GM19240 (cell line): ENCODE measurements at regions not wholly inside any gene's neighbourhood (a gene's known extent, or its start where the extent isn't known, plus 50 kb on each side); places are given as distances from the start of the nearest gene placed in this dataset.

ENCODE experiments used
- DNase-seq: peaks from one replicate; pipeline ENCODE4 v3.0.0; 2011; ENCODE audit warnings: low spot score; ENCODE audit not compliant: insufficient read length

DNA sequence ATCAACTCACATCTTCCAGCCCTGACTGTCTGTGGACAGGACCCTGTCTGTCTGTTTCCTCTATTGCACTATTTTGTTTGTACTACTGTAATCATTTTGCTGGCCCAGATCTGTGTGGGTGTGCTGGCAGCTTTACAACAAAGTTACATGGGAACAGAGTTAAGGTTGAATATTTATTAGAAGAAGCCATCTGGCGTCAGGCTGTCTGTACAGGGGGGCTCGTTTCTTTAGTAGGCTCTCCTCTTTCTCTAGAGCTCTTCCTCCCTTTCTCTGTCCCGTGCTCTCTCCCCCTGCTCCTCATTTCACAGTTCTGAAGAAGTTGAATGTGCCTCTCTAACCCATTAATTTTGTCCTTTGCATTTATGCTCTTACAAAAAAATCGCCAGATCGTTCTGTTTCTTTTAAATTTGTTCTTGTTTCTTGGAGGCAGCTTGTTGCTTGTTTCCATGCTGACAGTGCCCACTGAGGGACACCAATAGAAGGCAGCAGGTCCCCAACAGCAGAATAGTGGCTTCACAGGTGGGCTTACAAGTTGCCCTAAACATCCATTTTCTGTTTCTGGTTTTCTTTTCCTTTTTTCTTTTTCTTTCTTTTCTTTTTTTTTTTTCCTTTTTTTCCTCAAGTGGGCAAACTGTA lies 315.2 kb upstream of the ZEB2 start:
- no peak for DNase-seq

DNA sequence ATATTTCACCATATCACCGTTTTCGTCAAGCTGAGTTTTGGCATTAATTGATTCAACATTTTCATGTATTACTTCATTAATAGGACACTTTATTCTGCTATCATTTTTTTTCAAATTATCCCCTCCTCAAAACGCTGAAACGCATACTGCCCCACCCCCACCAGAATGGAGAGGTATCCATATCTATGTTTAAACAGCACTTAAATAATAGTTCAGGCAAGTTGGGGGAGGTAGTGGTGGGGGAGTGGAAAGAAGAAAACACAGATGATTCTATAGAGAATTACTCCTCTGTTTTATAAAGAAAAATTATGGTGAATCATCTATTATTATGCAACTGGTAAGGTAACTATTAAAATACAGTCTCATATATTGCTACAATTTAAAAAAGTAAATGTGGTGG lies 314.4 kb upstream of the ZEB2 start:
- no peak for DNase-seq

DNA sequence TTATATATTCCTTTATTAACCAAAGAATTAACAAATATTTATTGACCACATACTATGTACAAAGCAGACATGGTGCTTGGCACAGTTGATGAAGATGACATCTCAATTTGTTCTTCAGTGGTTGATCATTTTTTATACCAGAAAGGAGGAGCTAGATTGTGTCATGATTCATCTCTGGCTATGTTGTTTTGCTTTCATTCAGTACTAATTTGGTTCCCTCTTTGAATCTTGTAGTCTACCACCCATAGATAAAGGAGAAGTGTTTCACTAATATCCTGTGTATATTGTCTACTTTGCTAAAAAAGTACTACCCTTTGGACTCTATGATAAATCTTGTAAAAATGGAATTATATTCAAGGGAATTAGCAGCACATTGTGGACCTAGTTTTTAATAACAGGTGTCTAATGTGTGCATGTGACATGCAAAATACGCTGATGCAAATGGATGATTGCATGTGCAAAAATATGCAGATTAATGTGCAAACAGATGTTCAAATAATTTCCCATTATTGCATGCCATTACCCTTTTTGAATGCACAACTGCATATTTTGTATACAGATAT lies 313.2 kb upstream of the ZEB2 start:
- DNase-seq: no peak

DNA sequence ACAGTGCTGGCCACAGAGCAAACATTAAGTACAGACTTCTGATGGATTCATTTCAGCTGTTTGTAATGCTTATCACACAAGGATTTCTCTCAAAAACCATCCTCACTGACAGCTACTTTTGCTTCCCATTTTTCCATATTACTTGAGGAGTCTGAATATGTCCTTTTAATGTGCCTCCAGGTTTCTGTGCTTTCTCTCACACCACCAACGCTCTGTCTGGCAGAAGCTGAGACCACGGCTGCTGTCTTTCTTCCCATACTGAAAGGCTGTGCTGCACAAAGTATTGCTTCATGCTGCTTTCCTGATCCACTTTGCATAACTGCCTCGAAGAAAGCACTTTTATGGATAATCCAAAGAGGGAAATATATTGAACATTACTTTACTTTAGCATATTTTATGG lies 312.1 kb upstream of the ZEB2 start:
- no peak for DNase-seq

DNA sequence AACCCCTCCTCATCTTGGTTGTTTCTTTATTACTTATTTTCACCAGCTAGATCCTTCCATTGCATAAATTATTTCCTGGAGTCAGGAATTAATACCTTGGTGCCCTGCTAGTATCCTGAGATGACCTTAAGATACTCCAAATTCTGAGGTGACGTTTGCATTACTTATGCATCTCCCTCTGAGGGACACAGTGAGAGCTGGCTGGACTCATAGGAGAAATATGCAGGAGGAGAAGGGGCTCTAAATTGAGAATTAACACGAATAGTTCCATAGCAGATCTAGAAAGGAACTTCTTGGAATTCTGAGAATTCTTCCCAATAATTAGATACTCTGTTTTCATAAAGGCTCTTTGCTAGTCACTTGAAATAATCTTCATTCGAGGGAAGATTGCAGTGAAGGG lies 310.6 kb upstream of the ZEB2 start:
- DNase-seq: no peak

DNA sequence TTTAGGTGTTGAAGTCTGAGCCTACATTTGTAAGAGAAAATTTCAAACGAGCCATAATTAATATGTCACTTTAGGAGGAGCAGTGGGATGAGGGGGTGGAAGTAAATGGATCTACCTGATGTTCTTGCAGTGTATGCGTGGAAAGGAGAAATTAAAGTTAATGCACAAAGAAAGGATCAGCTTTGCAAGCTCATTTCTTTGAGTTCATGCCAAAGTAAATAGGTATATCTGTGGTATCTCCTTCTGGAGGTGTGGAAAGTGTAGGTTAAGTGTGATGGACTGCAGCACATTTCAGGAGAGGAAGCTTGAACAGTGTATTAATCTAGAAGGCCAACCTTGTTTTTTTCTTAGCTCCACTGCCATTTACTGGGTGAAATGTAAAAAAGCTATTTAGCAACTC lies 307.5 kb upstream of the ZEB2 start:
- DNase-seq: no peak

DNA sequence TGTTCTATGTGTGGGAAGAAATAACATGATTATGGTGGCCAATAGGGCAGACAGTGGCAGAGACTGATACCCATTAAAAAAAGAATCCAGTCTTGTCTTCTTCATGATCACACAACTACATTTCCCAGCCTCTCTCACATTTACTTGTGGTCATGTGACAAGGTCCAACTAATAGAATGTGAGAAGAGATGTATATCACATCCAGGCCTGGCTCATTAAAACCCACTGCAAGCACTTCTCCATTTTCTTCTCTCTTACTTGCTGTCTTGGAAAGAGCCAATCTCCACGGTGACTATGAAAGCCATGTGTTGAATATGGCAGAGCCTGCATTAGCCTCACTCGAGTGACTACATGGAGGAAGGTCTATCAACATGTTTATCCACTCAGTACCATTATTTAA lies 306.2 kb upstream of the ZEB2 start:
- no peak for DNase-seq

DNA sequence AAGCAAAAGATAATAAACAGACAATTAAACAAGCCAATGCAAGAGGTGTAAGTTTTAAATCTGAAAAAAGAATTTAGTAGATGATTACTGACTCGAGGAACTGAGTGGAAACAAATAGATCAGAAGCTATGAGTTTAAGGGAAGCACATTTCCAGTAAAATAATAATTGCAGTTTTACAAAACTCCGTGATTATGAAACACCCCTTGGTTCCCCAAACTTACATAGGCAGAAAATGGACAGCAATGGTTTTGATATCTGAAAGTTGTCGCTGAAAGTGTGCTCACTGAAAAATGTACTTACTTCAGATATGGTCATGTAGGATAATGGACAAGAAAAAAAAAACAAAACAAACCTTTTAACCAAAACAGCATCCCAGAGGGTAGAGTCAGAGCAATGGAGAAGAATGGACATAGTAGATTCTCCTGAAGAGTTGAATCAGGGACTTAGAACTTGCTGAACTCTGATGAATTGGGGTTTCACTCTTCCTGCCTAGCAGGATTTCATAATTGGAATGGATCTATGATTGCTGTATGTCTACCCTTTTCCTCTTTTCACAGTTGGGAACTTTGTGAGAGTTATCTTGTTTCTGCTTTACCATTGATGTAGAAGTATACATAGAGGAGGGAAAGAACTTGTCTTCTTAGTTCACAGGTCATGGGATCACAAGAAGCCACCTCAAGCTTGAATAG lies 305.6 kb upstream of the ZEB2 start:
- DNase-seq: no peak

DNA sequence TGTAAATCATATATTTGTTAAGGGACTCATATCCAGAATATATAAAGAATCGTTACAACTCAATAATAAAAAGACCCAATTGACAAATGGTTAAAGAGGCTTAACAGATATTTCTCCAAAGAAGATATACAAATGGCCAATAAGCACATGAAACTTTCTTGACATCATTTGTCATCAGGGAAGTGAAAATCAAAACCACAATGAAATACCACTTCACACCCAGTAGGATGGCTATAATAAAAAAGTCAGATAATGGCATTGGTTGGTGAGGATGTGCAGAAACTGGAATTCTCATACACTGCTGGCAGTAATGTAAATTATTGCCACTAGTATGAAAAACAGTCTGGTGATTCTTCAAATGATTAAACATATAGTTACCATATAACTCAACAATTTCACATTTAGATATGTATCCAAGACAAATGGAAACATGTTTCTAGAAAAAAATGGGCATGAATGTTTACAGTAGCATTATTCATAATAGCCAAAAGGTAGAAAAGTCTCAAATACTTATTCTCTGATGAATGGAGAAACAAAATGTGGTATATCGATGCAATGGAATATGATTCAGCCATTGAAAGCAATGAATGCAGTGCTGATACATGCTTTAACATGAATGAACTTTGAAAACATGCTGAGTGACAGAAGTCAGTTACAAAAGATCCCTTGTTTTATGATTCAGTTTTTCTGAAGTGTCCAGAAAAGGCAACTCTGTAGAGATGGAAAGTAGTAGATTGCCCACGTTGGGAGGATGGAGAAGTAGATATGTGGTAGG lies 304.6 kb upstream of the ZEB2 start:
- no peak for DNase-seq

DNA sequence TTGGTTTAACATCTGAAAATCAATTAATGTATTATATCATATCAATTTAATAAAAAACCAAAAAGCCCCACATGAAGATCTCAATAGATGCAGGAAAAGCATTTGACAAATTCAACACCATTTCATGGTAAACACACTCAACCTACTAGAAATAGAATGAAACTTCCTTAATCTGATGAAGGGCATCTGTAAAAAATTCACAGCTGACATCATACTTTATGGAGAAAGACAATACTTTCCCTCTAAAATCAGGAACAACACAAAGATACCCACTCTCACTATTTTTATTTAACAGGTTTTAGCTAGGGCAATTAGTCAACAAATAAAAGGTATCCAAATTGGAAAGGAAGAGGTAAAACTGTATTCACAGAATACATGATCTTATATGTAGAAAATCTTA lies 303.0 kb upstream of the ZEB2 start:
- no peak for DNase-seq

DNA sequence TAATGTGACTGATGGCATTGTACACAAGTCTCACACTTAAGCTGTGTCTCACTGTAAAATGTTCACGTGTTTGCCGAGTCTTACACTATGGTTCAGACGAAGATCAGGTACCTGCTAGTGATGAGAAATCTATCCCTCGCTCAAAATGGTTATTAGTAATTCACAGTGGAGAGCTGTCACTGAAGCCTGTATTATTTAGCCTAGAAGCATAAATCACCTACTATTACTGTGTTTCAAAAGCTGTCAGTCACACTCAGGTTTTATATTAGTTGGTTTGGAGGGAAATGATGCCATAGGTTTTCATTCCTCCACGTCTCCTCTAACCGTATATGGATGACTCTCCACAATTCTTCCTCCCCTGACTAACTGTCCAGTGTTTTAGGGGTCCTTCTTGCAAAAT lies 292.4 kb upstream of the ZEB2 start:
- no peak for DNase-seq

DNA sequence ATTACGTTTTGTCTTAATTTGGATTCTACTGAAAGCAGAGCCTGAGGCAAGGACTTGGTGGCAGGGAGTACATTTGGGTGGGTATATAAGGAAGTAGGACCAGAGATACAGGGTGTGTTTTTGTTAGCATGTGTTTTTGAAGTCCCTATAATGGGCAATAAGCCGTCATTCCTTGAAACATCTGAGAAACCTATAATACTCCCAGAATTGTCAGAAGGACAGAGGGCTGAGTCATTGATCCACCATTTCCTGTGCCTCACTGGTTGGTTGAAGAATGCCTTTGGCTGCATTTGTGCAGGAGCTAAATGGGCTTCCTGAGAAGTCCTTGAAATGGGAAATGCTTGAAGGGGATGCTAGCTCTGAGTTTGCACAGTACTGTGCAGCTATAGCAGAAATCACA lies 281.8 kb upstream of the ZEB2 start:
- no peak for DNase-seq

DNA sequence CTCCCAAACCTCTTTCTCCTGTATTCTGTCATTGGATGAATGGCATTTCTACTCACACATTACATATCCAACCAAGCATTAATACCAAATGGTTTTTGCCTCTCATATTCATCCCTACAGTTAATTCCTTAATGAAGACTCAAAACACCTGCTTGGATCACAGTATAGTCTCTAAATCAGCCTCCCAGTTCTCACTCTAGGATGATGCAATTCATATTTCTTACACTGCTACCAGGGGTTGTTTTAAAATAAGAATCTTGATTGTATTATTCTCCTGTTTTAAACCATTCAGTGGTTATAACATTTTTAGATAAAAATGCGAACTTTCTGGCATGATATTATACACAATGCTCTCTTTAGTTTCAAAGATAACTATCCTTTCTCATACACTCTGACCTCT lies 281.4 kb upstream of the ZEB2 start:
- no peak for DNase-seq

DNA sequence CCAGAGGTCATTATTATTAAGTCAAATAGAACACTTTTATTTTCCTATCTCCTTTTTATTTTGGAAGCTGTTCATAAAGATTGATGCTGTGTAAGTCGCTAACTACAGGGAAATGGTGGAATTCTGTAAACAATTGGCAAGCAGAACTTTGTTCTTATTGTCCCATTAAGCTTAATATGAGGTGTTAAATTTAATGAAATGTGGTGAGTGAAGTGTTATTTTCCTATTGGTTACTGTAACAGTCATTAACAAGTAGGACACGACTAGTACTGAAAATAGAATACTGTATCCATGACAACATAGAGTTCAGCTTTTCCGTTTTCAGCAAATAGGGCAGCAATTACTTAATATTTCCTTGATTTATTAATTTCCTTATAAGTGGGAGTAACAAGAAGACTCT lies 279.1 kb upstream of the ZEB2 start:
- DNase-seq: no peak

DNA sequence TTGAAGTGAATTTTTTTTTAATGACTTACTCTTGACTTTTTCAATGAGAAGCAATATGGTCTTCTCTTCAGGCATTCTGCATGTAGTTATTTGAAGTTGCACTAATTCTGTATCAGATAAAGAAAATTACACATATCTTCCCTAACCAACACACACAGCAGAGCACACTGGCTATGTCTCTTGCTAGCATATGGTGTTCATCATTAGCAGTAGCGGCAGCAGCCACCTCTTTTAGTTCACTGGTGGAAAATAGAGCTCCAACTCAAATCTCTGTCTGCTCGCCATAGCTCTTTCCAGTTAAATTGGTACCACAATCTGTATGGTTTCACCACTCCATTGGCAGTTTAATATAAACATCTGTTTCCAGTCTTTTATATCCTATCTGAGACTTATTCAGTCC lies 278.1 kb upstream of the ZEB2 start:
- DNase-seq: no peak

DNA sequence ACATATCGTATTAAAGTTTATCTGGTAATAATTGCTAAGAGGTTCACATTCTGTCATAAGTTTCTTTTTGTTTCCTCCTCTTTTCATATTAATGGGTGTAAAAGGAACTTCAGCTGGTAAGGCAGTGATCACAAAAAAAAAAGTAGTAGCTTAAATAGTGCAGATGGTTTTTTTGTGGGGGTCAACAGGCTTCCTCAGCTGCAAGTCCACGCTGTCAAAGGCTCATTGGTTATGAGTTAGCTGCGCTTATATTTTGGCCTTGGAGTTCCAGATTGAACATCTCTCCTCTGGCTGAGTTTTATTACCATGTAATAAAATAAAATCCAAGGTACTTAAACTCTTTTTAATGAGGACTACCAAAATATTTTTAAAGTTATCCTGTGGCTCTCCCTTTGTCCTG lies 277.0 kb upstream of the ZEB2 start:
- DNase-seq: no peak

DNA sequence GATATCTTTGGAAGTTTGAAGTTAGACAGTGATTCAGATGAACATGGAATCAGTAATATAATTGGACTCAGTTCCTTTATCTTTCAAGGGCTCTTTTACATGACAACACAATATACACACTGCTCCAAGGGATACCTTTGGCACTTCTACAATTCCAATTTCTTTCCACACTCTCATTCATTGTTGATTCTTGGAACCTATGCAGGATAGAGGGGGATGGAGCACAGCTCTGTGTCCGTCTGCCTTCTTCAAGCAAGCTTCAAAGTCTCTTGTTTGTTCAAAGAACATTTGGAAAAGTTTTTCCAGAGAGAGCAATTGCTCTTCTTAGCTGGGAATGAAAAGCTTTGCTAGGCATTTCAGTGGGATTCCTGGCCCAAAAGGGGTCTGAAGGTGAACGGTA lies 276.2 kb upstream of the ZEB2 start:
- DNase-seq: no peak

DNA sequence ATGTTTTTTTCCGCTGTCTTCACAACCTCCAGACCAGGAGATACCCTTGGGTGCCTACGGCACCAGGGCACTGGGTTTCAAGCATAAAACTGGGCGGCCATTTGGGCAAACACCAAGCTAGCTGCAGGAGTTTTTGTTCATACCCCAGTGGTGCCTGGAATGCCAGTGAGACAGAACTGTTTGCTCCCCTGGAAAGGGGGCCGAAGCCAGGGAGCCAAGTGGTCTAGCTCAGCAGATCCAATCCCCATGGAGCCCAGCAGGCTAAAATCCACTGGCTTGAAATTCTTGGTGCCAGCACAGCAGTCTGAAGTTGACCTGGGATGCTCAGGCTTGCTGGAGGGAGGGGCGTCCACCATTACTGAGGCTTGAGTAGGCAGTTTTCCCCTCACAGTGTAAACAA lies 265.3 kb upstream of the ZEB2 start:
- DNase-seq: no peak

DNA sequence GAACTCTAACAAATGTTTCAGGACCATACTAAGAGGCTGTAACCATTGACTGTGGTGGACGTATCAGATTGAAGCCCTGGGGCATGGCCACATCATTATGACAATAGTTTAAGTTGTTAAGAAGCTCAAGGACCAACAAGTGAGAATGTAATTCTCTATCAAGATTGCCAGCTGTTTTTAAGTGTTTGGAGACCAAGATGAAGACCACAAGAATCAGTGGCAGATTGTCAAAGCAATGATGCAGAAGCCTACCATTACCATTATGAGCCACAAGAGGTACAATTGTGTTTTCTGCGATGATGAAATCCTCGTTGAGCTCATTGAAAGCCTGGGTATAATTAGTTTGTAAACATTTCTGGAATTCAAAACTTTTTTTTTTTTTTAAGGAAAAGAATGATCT lies 261.1 kb upstream of the ZEB2 start:
- no peak for DNase-seq

DNA sequence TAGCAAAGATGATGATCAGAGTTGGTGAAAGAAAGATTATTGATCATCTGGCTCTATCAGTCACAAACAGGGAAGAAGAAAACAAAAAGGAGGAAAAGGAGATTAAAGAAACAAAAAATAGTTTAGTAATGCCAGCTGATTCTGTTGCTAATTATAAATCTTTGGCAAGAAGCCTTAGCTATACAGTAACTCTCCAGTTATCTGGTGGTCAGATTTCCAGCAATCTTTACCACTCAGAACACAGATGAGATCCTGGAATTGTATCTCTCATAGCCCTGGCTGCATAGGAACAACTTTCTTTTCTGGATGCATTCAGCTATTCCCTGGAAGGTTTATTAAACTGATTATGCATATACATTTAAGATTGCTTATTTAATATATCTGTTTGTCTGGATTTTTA lies 256.8 kb upstream of the ZEB2 start:
- DNase-seq: no peak

DNA sequence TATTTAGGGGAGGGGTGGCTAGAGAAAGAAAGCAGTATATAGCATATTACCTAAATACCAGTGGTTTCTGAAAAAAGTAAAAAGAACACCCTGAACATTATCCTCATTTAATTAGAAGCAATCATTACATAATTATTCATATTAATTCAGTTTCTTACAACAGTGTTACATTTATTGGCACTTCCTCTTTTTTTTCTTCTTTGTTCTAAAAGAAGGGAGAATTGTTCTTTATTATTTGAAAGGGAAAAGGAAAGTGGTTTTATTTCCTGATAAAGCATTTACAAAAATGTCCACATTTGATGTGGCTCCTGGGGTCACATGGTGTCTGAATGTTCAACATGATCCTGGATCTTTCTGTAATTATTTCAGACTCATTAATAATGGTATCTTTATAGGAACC lies 254.9 kb upstream of the ZEB2 start:
- no peak for DNase-seq

DNA sequence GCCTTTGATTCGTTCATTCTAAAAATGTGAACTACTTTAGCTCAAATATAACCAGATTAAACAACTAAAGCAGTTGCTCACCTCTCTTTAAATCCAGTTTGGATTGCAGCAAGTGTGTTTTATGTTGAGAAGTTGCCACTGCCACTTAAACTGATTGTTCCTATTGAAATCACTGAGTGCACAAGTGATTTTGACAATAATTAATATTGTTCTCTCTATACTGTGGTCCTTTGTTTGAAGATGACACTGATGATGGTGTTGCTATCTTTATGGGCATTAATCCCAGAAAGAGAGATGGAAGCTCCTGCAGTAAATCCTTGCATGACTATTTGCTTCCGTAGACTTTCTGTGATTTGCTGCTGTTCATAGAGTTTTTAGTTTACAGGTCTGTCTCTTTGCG lies 251.4 kb upstream of the ZEB2 start:
- no peak for DNase-seq
